ENCODE measurements at regions not wholly inside any gene's neighbourhood (a gene's known extent, or its start where the extent isn't known, plus 50 kb on each side); places are given as distances from the start of the nearest gene placed in this dataset.

- no peak overlapping the region for H3K4me3 ChIP-seq (ENCODE audit: low read depth, low read length)
- no peak for TF ChIP-seq CTCF (IDR thresholded peaks at IDR 0.05; ENCODE audit: insufficient read depth, low read depth, low read length, missing control alignments)
- no peak for DNase-seq (ENCODE audit: low read depth)
These were observed 263.7 kb upstream of the PPP2R2D start for GRCh38 chr10:131636841-131637724.

GRCh38 chr10:131638049-131638879 lies 262.5 kb upstream of the PPP2R2D start:
- H3K4me3 ChIP-seq (ENCODE audit: low read depth, low read length) = no peak overlapping the region
- no peak for TF ChIP-seq CTCF (IDR thresholded peaks at IDR 0.05; ENCODE audit: insufficient read depth, low read depth, low read length, missing control alignments)
- no peak for DNase-seq (ENCODE audit: low read depth)

GRCh38 chr10:131638880-131639278 lies 261.9 kb upstream of the PPP2R2D start:
- H3K4me3 ChIP-seq (ENCODE audit: low read depth, low read length) = no peak overlapping the region
- no peak for DNase-seq (ENCODE audit: low read depth)
- no peak for TF ChIP-seq CTCF (IDR thresholded peaks at IDR 0.05; ENCODE audit: insufficient read depth, low read depth, low read length, missing control alignments)

GRCh38 chr10:131640045-131640644 lies 260.7 kb upstream of the PPP2R2D start:
- no peak for TF ChIP-seq CTCF (IDR thresholded peaks at IDR 0.05; ENCODE audit: insufficient read depth, low read depth, low read length, missing control alignments)
- DNase-seq (ENCODE audit: low read depth) = no peak
- H3K4me3 ChIP-seq (ENCODE audit: low read depth, low read length) = no peak overlapping the region

GRCh38 chr10:131641231-131641630 lies 259.6 kb upstream of the PPP2R2D start:
- peak; percentile 85 for DNase-seq (ENCODE audit: low read depth)
- no peak for TF ChIP-seq CTCF (IDR thresholded peaks at IDR 0.05; ENCODE audit: insufficient read depth, low read depth, low read length, missing control alignments)
- no peak overlapping the region for H3K4me3 ChIP-seq (ENCODE audit: low read depth, low read length)

GRCh38 chr10:131641898-131642297 lies 258.9 kb upstream of the PPP2R2D start:
- no peak for TF ChIP-seq CTCF (IDR thresholded peaks at IDR 0.05; ENCODE audit: insufficient read depth, low read depth, low read length, missing control alignments)
- no peak overlapping the region for H3K4me3 ChIP-seq (ENCODE audit: low read depth, low read length)
- peak; percentile 22 for DNase-seq (ENCODE audit: low read depth)
